NCI-H1105 (cell line): ENCODE measurements at regions not wholly inside any gene's neighbourhood (a gene's known extent, or its start where the extent isn't known, plus 50 kb on each side); places are given as distances from the start of the nearest gene placed in this dataset.
"Not testable (repeated sequence)": the region's sequence is repeated elsewhere in the genome, so short reads cannot be mapped to it uniquely, and the experiment has no call there.

ENCODE experiments used
- DNase-seq: peaks from one replicate; lab custom pipeline; 2025; lab: John Stamatoyannopoulos, UW

GRCh38 chr7:113389112-113389646, 270.8 kb upstream of the SMIM30 start:
- DNase-seq = no peak

GRCh38 chr7:113383638-113384037, 265.3 kb upstream of the SMIM30 start:
- no peak for DNase-seq

- DNase-seq = no peak
Measured at GRCh38 chr7:113379746-113380145, 261.4 kb upstream of the SMIM30 start.

- no peak for DNase-seq
Measured at GRCh38 chr7:113374955-113375354, 256.6 kb upstream of the SMIM30 start.

GRCh38 chr7:113373863-113374262, 255.5 kb upstream of the SMIM30 start:
- DNase-seq = no peak

GRCh38 chr7:113371416-113372043, 253.2 kb upstream of the SMIM30 start:
- DNase-seq = no peak

- no peak for DNase-seq
Measured at GRCh38 chr7:113370910-113371309, 252.6 kb upstream of the SMIM30 start.

GRCh38 chr7:113368256-113368655, 249.9 kb upstream of the SMIM30 start:
- DNase-seq = no peak

GRCh38 chr7:113367041-113367586, 248.8 kb upstream of the SMIM30 start:
- DNase-seq = no peak

- DNase-seq = no peak
Measured at GRCh38 chr7:113366122-113366521, 247.8 kb upstream of the SMIM30 start.

GRCh38 chr7:113349339-113349738, 231.0 kb upstream of the SMIM30 start:
- DNase-seq = no peak

GRCh38 chr7:113339661-113340060, 221.3 kb upstream of the SMIM30 start:
- no peak for DNase-seq

GRCh38 chr7:113338071-113338696, 219.8 kb upstream of the SMIM30 start:
- DNase-seq = no peak

GRCh38 chr7:113336838-113337237, 218.5 kb upstream of the SMIM30 start:
- not testable (repeated sequence) for DNase-seq

GRCh38 chr7:113331155-113331898, 213.0 kb upstream of the SMIM30 start:
- DNase-seq = no peak

- no peak for DNase-seq
Measured at GRCh38 chr7:113321201-113321600, 202.8 kb upstream of the SMIM30 start.

- no peak for DNase-seq
Measured at GRCh38 chr7:113320419-113320818, 202.1 kb upstream of the SMIM30 start.

- DNase-seq = no peak
Measured at GRCh38 chr7:113314594-113314993, 196.2 kb upstream of the SMIM30 start.

- DNase-seq = no peak
Measured at GRCh38 chr7:113308399-113308798, 190.0 kb upstream of the SMIM30 start.

GRCh38 chr7:113307147-113307546, 188.8 kb upstream of the SMIM30 start:
- DNase-seq = no peak

- DNase-seq = no peak
Measured at GRCh38 chr7:113306302-113306701, 187.9 kb upstream of the SMIM30 start.

- DNase-seq = no peak
Measured at GRCh38 chr7:113304104-113304503, 185.8 kb upstream of the SMIM30 start.

- not testable (repeated sequence) for DNase-seq
Measured at GRCh38 chr7:113303388-113303787, 185.0 kb upstream of the SMIM30 start.
